HG03571 (cell line): ENCODE measurements at regions not wholly inside any gene's neighbourhood (a gene's known extent, or its start where the extent isn't known, plus 50 kb on each side); places are given as distances from the start of the nearest gene placed in this dataset.

Source experiments
- ATAC-seq: cut with Tn5 transposase; IDR thresholded peaks from one replicate; pipeline ENCODE4 v1.9.1; 2021; ENCODE audit not compliant: unreplicated experiment

GRCh38 chr2:217326238-217327022 lies 466.6 kb upstream of the TNP1 start:
- ATAC-seq = no peak

- no peak for ATAC-seq
Measured at GRCh38 chr2:217325816-217326215, 466.0 kb upstream of the TNP1 start.

DNA sequence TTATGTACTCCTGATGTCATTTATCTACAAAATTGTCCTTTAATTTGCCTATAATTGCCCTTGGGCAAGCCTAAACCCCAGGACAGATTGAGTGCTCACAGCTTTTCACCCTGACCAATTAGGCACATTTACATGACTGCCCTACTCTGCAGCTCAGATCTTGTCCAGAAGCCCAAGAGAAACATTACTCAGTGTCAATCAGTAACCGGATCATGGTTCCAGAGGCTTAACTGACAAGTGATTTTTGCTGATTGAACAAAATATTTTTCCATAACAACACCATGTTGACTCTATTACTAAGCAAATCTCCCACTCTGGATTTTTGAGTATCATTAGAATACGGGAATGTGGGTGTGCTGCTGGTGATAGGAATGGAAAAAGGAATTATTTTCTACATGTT lies 465.4 kb upstream of the TNP1 start:
- ATAC-seq = no peak

DNA sequence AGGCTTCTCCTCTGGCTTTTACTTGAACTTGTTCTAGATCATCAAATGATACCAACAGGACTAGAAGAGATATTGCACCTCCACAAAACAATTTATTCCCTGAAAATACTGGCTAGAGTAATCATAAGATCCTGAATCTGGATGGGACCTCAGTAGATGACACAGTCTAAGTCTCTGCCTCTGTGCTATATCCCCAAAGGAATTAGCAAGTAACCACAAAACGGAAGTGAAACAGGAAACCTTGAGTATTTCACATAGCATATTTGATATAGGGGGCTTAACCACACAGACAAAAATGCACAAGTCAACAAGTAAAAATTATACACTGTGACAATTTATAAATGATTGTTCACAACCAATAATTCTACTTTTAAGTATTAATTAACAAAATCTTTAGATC lies 456.9 kb upstream of the TNP1 start:
- peak; percentile 92 for ATAC-seq

GRCh38 chr2:217314021-217314460 lies 454.2 kb upstream of the TNP1 start:
- ATAC-seq = no peak

- no peak for ATAC-seq
Measured at GRCh38 chr2:217313386-217313785, 453.5 kb upstream of the TNP1 start.

DNA sequence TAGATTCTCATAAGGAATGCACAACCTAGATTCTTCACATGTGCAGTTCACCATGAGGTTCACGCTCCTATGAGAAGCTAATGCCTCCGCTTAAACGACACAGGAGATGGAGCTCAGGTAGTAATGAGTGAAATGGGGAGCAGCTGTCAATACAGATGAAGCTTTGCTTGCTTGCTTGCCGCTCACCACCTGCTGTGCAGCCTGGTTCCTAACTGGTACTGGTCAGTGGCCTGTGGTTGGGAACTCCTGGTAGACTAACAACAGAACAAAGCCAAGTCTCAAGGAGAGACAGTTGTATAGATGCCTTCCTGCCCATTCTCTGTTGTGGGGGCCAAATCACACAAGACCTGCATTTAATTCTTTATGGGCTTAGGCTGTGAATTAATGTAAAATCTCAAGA lies 449.2 kb upstream of the TNP1 start:
- no peak for ATAC-seq

DNA sequence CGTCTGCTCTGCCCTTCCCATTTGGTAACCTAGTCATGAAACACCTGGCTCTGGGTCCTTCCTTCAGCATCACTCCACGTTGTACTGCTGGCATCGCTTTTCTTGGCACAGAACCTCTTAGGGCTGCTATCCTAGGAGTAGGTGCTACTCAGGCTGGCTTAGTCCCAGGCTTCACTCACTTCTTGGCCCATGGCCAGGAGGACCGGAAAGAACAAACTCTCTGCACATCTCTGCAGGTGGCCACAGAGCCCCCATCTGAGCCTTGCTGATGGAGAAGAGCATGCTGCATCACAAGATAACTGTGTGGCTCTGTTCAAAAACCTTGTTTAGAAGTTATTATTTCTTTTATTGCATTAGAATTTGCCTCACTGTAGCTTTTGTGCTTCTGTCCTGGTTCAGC lies 447.2 kb upstream of the TNP1 start:
- ATAC-seq = no peak

DNA sequence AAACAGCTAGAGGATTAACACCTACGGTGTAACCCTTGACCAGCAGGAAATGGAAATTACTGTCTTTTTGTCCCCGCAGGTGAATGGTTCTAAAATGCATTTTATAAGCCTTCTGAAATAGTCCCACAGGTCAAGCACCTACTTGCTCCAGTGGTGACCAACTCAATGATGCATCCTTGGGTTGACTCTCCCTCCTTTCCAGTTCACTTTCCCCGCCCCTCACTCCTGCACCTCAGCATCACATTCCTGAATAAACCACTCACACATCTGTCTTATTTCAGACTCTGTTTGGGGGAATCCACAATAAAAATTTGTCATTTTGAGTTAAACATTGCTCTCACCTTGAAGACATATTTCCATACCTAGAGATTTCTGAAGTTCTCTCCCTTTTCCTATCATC lies 446.0 kb upstream of the TNP1 start:
- no peak for ATAC-seq

DNA sequence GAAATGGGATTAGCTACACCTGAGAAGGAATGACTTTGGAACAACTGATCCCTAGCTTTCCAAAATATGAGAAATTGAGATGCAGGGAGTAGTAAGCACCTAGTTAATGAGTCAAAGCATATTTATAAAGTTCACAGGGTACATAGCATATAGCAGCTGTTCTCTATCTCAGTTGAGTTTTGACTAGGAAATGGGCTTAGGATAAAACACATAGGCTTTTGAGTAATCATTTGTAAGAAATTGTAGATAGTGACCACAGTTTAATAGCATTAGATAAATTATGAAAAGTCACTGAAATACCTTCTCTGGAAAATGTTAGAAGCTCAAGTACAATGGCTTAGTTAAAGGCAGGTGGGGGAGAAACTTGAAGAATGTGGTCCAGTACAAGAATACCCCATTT lies 444.7 kb upstream of the TNP1 start:
- no peak for ATAC-seq

GRCh38 chr2:217302856-217303255 lies 443.0 kb upstream of the TNP1 start:
- no peak for ATAC-seq

GRCh38 chr2:217301142-217301925 lies 441.5 kb upstream of the TNP1 start:
- no peak for ATAC-seq

DNA sequence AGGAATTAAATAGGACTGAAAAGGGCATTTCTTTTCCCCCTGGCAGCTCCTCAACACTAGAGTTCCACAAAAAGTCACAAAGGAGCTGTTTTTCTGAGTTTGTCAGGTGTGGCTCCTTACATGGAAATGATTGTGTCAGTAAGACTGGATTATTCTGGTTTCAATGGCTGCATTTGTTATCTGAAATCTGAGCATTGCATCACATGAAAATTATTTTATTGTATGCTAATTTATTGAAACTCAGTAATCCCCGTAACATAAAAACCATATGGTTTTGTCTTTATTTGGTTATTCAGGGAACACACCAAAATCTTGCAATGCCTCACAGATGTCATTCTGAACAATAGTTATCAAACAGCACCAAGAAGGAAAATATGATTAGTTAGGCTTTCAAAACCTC lies 439.7 kb upstream of the TNP1 start:
- ATAC-seq = no peak

- ATAC-seq = no peak
Measured at GRCh38 chr2:217297096-217297495, 437.2 kb upstream of the TNP1 start.

- ATAC-seq = no peak
Measured at GRCh38 chr2:217294818-217295217, 435.0 kb upstream of the TNP1 start.

DNA sequence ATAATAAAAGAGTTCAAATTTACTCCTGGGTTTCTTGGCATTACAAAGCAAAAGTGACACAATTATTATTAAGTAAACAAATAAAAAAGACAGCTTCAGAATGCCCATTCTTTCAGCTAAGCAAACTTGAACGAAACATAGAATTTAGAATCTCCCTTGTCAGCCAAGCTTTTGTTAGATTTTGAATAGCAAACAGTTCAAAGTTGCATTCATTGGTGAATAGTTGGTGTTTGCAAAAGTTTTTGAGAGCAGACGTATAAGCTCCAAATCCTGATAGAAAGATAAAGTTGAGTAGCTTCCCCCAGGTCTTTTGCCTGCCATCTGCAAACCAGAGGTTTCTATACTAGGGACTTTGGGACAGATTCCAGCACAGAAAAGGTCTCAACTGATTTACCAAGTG lies 434.3 kb upstream of the TNP1 start:
- no peak for ATAC-seq

GRCh38 chr2:217293607-217294006 lies 433.7 kb upstream of the TNP1 start:
- ATAC-seq = no peak

- ATAC-seq = no peak
Measured at GRCh38 chr2:217293046-217293445, 433.2 kb upstream of the TNP1 start.

GRCh38 chr2:217291259-217291658 lies 431.4 kb upstream of the TNP1 start:
- no peak for ATAC-seq

DNA sequence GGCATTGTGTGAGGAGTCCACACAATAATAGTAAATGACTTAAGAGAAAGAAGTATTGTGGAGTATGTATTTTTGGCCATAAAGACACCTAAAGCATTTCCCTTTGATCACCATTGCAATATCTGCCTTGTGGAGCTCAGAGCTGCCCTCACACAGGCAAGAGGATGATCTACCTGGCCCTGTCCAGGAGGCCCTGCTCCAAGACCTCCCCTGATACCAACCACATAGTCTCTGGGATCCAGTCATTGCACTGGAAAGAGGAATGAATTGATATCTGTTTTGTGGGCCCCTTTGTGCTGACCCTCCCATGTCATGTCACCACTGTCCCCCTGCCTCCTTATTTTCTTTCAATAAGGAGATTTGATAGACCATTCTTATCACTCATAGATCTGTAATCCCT lies 430.6 kb upstream of the TNP1 start:
- ATAC-seq = no peak

- no peak for ATAC-seq
Measured at GRCh38 chr2:217289907-217290280, 430.0 kb upstream of the TNP1 start.

- no peak for ATAC-seq
Measured at GRCh38 chr2:217289177-217289906, 429.5 kb upstream of the TNP1 start.
